Kidney (tissue), 13 donors: ENCODE measurements at regions not wholly inside any gene's neighbourhood (a gene's known extent, or its start where the extent isn't known, plus 50 kb on each side); places are given as distances from the start of the nearest gene placed in this dataset.

Experiments
- DNase-seq, 5 donors: peaks; one replicate each; pipeline ENCODE4 v3.0.0-alpha.2; 2013 to 2020
- FAIRE-seq: peaks from 2 replicates; lab custom pipeline; 2012; peaks lifted over from hg19 to GRCh38; lab: Jason Lieb, UNC
- H3K27ac ChIP-seq, 2 donors: one replicate each; pipeline ENCODE4 v1.7.0; 2013; ENCODE audit warnings: low read depth in 2 of 2, low read length in 2 of 2, inconsistent platforms in 1 of 2
- H3K27me3 ChIP-seq: one replicate; pipeline ENCODE4 v1.7.1; 2013; ENCODE audit warnings: low read length, inconsistent platforms; ENCODE audit not compliant: control insufficient read depth, insufficient read depth
- H3K36me3 ChIP-seq, 3 donors: one replicate each; pipeline versions ENCODE4 v1.7.0 to v1.7.1; 2013; ENCODE audit warnings: low read length in 3 of 3, control low read depth in 1 of 3, inconsistent platforms in 1 of 3; ENCODE audit not compliant: insufficient read depth in 3 of 3, control insufficient read depth in 2 of 3
- H3K4me1 ChIP-seq, 3 donors: one replicate each; pipeline versions ENCODE4 v1.7.0 to v1.7.1; 2013; ENCODE audit warnings: low read length in 3 of 3, inconsistent platforms in 1 of 3, low read depth in 1 of 3; ENCODE audit not compliant: control insufficient read depth in 2 of 3, insufficient read depth in 2 of 3
- H3K4me3 ChIP-seq, 3 donors: one replicate each; pipeline versions ENCODE4 v1.7.0 to v1.8.1; 2013; ENCODE audit warnings: low read length in 3 of 3, control low read depth in 1 of 3, inconsistent platforms in 1 of 3
- H3K9ac ChIP-seq, 3 donors: one replicate each; pipeline versions ENCODE4 v1.7.0 to v1.7.1; 2013; ENCODE audit warnings: low read length in 3 of 3, control low read depth in 1 of 3, inconsistent platforms in 1 of 3
- H3K9me3 ChIP-seq, 3 donors: one replicate each; pipeline versions ENCODE4 v1.7.0 to v1.7.1; 2013; ENCODE audit warnings: low read length in 3 of 3, control low read depth in 1 of 3, inconsistent platforms in 1 of 3; ENCODE audit not compliant: control insufficient read depth in 2 of 3, insufficient read depth in 1 of 3
- CTCF ChIP-seq: IDR thresholded peaks from 3 replicates; pipeline ENCODE4 v1.5.1; 2012; ENCODE audit warnings: mild to moderate bottlenecking, moderate library complexity, borderline replicate concordance; ENCODE audit not compliant: insufficient read depth; ENCODE audit errors: extremely low read depth
- intact Hi-C: fragments of 100-400 bp; cut with DNase I; formaldehyde crosslinking; loops from one replicate; pipeline ENCODE4 v1.11.1; 2022
- donor health status: control.
- donor health status: control.
- donor health status: control.
- donor health status: control.
- donor health status: control.
- donor health status: DM: yes; HTN: yes; CAD: no.
- donor health status: Normal renal cell carcinoma (clear cell type).

- FAIRE-seq = no peak
- no peaks in the 10 kb centered on the region for H3K27me3 ChIP-seq
- DNase-seq = no peak
- no peak overlapping the region for H3K9ac ChIP-seq
- no peaks in the 10 kb centered on the region for H3K36me3 ChIP-seq
- no peak overlapping the region for H3K27ac ChIP-seq
- no peaks in the 10 kb centered on the region for H3K4me1 ChIP-seq
- H3K9me3 ChIP-seq = no peaks in the 10 kb centered on the region
- TF ChIP-seq CTCF = no peak
- intact Hi-C loops = no loop called here
- H3K4me3 ChIP-seq = no peak overlapping the region
Observed at GRCh38 chr10:33841678-33842077, 507.2 kb upstream of the NRP1 start.

GRCh38 chr10:33838731-33839130, 504.3 kb upstream of the NRP1 start:
- Histone ChIP-seq H3K9ac (no peak overlapping the region), H3K4me1 (no peaks in the 10 kb centered on the region), H3K9me3 (no peaks in the 10 kb centered on the region), H3K36me3 (no peaks in the 10 kb centered on the region), H3K27ac (no peak overlapping the region), H3K4me3 (no peak overlapping the region), H3K27me3 (no peaks in the 10 kb centered on the region)
- intact Hi-C loops = no loop called here
- no peak for DNase-seq
- FAIRE-seq = no peak
- no peak for TF ChIP-seq CTCF

- intact Hi-C loops = no loop called here
- no peak for DNase-seq
- no peaks in the 10 kb centered on the region for H3K9me3 ChIP-seq
- no peaks in the 10 kb centered on the region for H3K27me3 ChIP-seq
- no peak for TF ChIP-seq CTCF
- H3K4me3 ChIP-seq = no peak overlapping the region
- H3K27ac ChIP-seq = no peak overlapping the region
- no peak overlapping the region for H3K9ac ChIP-seq
- H3K36me3 ChIP-seq = no peaks in the 10 kb centered on the region
- FAIRE-seq = no peak
- no peaks in the 10 kb centered on the region for H3K4me1 ChIP-seq
Observed at GRCh38 chr10:33837736-33838135, 503.3 kb upstream of the NRP1 start.

- no peak for TF ChIP-seq CTCF
- Histone ChIP-seq H3K27ac (no peak overlapping the region), H3K36me3 (no peaks in the 10 kb centered on the region), H3K27me3 (no peaks in the 10 kb centered on the region), H3K9ac (no peak overlapping the region), H3K9me3 (no peaks in the 10 kb centered on the region), H3K4me3 (no peak overlapping the region), H3K4me1 (no peaks in the 10 kb centered on the region)
- intact Hi-C loops = no loop called here
- no peak for FAIRE-seq
- no peak for DNase-seq
Observed at GRCh38 chr10:33835556-33835955, 501.1 kb upstream of the NRP1 start.
